Fibroblast of upper back skin (primary cell): ENCODE measurements at regions not wholly inside any gene's neighbourhood (a gene's known extent, or its start where the extent isn't known, plus 50 kb on each side); places are given as distances from the start of the nearest gene placed in this dataset.

Experiments used
- DNase-seq: peaks from one replicate; pipeline ENCODE4 v3.0.0-alpha.2; 2013

- DNase-seq, result no peak
Measured at GRCh38 chr22:23405366-23405851, 174.7 kb downstream of the IGLL1 start.

- DNase-seq, result no peak
Measured at GRCh38 chr22:23404689-23405365, 175.3 kb downstream of the IGLL1 start.

DNA sequence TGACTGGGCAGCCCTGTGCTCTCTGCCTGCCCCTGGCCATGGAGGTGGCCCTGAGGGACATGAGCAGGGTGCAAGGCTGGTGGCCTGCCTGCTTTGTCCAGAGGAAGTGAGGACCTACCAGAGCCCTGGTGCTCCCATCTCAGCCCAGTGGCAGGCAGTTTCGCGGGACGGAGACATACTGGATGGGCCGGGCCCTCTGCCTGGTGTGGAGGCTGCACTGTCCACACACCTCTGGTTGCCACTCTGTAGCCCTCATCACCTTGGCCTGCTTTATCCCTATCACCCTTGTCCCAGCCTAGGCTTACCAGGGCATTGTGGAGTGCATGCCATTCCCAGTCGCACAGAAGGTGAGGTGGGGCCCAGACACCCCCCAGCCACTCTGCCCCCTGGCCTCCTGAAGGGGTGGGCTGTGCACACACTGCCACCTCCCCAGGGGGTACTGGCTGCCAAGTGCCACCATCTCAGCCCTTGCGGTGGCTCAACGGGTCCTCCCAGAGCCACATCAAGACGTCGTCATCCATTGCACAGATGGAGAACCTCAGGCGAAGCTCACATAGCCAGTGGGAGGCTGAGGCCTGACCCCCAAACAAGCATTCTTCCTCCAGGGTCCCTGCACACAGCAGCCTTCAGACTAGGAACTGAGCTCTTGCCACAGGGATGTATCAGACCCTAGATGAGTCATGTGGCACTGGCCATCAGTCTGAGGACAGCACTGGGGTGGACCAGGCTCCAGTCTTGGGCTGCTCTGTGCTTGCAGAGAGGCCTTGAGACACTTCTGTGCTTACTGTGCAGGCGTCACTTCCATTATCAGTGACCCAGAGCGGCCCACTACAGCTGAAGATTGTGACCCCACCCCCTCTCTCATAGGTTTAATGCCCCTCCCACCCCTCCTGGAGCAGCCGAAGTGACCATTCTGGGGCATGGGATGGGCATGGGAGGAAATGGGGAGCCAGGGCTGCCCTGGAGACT lies 176.1 kb downstream of the IGLL1 start:
- DNase-seq, result no peak

DNA sequence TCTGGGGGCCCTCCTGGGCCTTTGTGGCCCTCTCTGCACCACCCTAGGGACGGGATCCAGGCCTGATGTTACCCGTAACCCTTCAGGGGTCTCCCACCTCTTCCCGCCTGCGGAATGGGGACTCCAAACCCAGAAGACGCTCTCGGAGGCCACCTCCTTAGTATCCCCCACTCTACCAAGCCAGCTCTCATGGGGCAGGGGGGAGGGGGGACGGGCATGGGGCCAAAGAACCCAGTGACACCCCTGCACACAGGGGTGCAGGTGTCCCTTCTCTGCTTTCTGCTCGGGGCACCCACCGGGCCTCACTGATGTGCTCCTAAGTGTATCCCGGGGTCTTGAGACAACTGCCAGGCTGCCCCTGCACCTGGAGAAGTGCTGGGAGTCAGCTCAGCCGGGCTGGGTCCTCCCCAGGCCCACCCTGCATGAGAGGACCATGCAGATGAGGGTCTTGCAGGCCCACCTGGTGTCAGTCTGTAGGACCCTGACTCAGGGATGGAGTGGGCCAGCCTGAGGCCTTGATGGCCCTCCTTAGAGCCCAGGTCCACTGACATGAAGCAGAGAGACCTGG lies 176.9 kb downstream of the IGLL1 start:
- no peak for DNase-seq

DNA sequence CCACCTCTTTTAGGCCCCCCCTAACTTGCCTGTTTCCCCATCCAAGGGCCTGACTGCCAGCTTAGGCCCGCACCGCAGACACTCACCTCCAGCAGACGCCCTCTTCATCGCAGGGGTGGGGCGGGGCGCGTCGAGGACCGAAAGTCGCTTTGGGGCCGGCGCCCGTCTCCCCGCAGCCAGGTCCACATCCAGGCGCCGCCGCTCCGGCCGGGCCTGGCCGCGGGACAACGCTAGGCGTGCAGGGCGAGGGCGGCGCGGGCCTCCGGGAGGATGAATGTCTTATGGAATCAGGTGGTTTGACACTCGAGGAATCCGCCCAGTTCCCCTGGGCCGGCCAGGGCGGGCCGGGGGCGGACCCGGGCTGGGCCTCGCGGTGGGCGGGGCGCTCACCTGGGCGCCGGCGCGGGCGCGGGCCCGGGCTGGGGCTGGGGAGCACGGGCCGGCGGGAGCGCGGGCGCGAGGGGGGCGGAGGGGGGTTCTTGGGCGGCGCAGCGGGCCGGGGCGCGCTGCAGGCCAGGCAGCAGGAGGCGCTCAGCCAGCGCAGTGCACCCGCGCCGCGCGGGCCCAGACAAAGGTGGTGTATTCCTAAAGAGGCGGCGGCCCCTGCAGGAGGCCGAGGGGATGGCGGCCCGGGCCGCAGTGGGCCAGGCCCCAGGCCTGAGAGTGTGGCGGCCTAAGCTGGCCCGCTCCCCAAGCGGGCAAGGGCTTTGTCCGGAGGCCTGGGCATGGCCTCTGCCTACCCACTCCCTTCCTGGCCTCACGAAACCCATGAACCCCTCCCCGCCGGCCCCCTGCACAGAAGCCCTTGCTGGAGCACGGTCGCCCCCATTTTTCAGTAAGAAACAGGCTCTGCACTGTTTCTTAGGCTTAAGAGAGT lies 177.6 kb downstream of the IGLL1 start:
- peak; percentile 43 for DNase-seq

DNA sequence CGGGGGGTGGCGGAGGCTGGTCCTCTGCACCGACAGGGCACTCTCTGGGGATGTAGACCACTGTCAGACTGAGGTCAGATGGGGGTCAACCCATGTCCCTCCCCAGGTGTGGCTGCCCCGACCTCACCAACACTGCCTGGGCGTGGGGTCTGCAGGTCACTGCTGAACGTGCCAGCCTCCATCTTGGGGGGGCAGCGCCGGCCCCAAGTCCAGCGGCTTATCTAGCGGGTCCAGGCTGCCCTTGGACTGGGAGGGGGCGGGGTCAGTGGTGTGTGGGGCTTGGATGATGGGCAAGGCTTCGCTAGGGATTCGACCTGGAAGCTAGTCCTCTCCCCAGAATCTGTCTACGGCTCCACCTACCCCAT lies 178.2 kb downstream of the IGLL1 start:
- DNase-seq, result no peak

DNA sequence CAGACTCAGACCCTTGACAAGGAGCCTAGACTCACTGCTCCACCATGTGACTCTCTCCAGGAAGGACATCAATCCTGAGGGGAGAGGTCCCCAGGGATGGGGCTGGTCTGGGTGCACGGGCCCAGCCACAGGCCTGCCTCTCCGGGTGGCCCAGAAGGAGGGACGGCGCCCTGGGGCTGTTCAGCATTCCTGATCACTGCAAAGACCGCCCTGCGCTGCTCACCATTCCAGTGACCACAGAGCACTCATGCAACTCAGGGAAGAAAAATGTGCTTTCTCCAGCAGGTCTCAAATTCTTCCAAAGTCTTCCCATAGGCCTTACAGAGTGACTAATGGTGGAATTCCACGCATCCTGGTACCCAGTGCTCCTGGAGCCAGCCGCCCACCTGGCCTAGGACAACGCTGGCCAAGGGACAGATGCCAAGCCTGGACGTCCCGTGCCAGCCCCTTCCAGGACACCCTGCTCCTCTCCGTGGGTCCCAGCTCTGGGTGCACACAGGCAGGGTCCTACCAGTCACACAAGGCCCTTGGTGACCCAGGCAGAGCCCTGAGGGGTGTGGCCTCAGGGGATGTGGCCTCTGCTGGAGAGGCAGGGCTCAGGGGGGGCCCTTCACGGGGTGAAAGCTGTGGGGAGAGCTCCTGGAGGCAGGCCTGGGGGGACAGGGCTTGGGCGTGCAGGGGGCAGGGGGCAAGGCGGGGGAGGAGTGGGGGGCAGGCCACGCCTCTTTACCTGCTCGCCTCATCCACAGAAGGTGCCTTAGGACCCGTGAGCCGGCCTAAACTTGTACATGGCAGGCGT lies 178.8 kb downstream of the IGLL1 start:
- DNase-seq, result peak; percentile 91

DNA sequence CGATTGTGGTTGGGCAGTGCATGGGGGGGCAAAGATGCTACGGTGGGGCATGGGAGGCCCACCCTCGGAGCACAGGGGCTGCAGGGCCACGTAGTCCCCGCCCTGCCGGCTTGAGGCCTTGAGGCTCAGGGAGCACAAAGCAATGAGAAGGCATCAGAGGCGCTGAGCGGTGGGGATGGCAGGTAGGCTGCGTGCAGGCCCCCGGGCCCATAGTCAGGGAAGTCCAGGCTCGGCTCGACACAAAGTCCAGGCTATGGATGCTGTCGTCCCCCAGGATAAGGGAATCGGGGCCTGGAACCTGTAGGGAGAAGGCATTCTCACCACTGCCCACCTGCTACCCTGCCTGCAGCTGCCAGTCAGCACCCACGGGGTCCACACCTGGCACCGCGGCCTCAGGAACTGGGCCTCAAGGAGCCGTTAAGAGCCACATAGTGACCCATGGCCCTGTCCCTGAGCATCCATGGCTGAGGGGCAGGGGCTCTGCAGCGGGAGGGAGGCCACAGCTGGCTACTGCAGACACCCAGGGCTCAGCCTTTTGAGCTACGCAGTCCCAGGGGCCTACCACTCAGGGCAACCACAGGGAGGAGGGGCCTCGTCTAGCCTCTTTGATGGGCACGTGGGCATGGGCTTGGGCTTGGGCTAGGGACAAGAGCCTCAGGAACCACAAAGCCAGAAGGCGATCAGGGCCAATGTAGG lies 179.7 kb downstream of the IGLL1 start:
- no peak for DNase-seq

DNA sequence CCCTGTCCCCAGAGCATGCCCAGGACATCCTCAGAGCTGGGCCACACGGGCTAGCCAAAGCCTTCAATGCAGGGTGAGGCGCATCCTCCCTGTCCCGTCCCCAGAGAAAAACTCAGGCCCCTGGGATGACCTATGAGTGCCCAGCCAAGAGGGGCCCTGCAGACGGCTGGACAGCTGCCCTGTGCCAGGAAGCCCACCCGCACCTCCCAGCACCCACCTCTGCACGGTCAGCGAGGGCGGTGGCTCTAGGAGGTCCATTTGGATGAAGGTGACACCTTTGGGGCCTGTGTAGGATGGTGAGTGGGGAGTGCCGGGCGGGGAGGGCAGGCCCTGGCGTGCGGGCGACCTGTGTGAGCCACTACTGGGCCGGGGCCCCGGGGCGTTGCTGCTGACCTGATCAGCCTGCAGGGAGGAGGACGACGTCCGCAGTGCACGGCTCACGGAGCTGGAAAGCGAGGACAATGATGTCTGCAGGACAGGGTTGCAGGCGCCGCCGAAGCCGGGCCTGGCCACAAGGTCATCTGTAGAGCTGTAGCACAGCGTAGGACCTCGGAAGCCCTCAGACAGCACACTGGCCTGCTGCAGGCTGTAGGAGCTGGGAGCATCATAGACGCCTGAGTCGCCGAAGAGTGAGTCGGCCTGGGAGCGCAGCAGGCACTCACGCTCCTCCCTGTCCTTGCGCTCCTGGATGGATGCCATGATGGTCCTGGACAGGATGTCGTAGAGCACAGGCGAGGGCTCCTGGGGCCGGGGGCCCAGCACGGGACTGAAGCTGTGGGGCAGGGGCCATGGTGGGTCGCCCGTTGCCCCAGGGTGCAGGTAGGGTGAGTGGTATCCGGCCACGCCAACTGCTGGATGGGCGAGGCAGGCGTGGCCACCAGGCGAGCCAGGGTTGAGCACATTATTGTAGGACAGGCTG lies 180.5 kb downstream of the IGLL1 start:
- DNase-seq, result no peak

DNA sequence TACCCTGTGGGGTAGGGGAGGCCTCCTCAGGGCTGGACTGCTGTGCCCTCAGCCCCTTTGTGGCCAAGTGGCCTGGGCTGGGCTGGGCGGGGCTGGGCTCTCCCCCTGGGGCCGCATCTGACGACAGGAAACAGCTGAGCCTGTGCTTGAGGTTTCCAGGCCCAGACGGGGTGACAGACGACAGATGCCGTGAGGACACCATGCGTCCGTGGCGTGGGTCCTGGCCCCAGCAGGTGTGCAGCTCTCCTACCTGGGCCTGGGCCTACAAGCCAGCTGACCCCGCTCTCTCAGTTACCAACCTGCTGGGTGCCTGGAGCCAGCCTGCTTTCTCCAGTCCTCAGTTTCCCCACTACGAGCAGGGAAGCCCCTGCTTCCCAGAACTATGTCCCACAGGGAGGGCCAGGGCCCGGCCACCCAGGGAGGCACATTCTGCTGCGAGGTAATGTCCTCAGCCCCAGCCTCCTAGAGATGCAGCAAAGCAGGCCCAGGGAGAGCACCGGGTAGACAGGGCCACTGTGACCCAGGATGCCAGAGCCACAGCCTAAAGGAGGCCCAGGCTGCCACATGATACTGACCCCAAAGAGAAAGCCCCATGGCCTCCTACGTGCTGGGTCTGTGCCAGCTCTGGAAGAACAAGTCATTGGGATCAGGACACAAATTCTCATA lies 181.3 kb downstream of the IGLL1 start:
- DNase-seq, result no peak

DNA sequence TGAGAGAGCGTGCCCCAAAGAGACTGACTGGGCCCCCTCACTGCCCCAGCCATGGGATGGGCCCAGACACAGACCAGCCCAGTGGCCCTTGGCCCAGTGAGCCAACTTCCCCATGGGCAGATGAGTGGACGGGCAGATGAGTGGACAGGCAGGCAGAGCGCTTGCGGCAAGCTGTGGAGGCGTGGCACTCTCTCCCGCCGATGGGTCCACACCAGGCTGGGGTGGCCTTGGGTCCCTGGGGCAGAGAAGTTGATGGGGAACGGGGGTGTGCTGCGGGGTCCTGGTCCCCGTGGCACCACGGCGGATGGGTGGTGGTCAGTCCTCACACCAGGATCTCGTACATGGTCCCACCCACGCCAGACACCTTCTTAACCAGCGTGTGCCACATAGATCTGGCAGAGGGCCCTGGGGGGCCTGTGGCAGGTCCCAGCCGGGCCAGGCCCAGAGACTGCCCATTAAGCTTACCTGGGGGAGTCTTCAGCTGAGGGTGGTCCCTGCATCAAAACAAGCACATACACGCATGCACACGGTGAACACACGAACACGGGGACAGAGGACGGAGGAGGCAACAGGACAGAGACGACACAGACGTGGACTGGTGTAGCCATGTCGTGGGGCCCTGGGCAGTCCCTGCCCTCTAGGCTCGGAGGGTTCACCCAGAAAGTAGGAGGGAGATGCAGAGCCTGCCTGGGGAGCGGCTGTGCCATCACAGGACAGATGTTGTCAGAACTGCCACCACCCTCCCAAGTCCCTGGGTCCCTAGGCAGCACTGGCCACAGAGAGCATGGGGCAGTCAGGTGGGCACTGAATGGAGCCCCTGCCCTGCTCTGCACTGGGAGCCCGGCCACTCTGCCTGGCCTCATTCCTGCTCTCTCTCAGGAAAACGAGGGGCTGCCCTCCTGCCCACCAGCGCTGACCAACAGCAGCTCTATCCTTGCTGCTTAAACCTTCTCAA lies 182.2 kb downstream of the IGLL1 start:
- no peak for DNase-seq

DNA sequence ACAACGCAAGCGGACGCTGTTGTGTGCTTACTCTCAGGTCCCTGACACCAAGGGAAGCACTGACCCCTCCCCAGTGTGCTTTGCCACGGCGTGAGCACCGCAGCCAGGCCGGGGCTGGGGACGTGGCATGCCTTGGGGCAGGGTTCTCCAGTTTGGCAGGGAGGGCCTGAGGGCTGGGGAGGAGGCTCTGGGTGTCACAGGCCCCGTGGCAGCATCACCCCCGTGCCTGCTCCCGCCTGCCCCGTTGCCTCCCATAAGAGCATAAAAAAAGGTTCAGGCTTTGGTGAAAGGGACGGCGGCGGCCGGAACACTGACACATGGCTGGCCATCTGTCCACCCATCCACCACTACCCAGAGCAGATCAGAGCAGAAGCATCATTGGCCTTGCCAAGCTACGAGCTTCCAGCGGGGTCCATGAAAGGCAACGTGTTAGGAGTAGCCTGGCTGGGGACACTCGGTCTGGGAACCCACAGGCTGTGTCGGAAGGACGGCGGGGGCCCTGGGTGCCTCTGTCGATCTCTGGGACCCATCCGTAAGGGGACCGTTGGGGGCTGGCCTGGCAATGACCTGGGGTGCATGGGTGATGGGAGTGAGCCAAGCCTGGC lies 183.0 kb downstream of the IGLL1 start:
- DNase-seq, result no peak

DNA sequence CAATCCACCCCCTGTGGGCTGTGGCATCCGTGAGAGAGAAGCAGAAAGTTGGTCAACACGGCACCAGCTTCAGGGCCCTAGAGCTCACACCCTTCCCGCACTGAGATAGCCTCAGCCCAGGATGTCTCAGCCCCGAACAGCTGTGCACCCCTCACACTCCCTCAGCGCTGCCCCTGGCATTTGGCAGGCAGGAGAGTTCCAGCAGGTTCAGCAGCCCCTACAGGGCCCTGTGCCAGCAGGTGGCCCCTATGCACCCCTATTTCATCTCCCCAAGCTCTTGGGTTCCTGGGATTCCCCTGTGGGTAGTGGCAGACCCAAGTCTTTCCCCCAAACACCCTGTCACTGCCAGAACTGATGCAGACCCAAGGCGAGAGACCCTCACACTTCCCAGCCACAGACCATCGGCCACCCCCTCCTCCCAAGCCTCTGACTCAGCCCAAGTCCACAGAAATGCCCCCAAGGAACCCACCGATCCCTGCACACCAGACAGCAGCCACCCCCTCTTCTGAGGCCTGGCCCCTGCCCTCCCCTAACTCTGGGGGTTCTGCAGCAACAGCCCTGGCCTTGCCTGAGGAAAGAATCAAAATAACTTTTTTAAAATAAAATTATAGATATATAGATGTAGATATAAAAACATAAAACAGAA lies 183.6 kb downstream of the IGLL1 start:
- DNase-seq, result no peak

DNA sequence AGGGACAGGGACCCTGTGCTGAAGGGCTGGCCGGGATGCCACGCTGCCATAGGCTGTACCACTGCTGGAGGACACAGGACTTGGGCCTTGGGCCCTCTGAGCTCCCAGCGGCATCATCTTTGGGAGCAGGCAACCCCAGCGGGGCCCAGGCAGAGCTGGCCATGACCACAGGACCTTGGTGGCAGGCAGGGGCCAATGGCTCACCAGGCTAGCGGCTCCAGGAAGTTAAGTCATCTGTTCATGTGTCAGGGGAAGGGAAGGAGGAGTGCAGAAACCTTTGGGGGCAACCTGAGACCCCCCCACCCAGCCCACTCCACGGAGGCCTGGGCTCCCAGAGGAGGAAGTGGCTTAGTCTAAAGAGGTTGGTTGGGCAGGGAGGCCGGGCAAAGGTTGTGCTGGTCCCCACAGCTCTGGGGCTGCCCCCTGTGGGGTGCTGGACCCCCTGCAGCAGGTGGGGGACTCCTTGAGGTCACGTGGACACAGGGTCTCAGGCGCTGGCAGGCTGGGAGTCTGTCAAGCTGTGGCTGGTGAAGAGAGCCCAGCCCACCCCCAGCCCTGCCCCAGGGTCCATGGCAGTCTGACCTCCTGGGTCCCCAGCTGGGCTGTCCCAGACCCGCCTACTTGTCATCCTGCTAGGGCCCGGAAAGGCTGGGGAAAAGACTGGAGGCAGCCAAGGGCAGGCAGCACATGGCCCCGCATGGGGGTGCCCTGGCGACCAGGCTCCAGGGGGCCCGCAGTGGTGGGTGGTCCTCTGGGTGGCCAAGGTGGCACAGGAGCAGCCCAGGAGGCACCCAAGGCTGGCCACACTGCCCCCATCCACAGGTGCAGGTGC lies 184.3 kb downstream of the IGLL1 start:
- no peak for DNase-seq

- no peak for DNase-seq
Measured at GRCh38 chr22:23394525-23395326, 185.4 kb downstream of the IGLL1 start.
